BLaER1 (cell line): ENCODE measurements at regions not wholly inside any gene's neighbourhood (a gene's known extent, or its start where the extent isn't known, plus 50 kb on each side); places are given as distances from the start of the nearest gene placed in this dataset.
A peak's percentile ranks its signal among the peaks of the same experiment; 100 is the strongest.

Experiments
- H3K27ac ChIP-seq: shearing (Covaris generic); formaldehyde crosslinking; 2 replicates; pipeline ENCODE4 v1.8.1; 2022
- H3K27me3 ChIP-seq: shearing (Covaris generic); formaldehyde crosslinking; 2 replicates; pipeline ENCODE4 v1.8.1; 2022
- H3K36me3 ChIP-seq: shearing (Covaris generic); formaldehyde crosslinking; 2 replicates; pipeline ENCODE4 v1.8.1; 2022
- H3K4me1 ChIP-seq: shearing (Covaris generic); formaldehyde crosslinking; 2 replicates; pipeline ENCODE4 v1.8.1; 2022
- H3K4me2 ChIP-seq: shearing (Covaris generic); formaldehyde crosslinking; 2 replicates; pipeline ENCODE4 v1.8.1; 2022
- H3K4me3 ChIP-seq: shearing (Covaris generic); formaldehyde crosslinking; 2 replicates; pipeline ENCODE4 v1.8.1; 2022
- H3K9ac ChIP-seq: shearing (Covaris generic); formaldehyde crosslinking; 2 replicates; pipeline ENCODE4 v1.8.1; 2022
- H3K9me3 ChIP-seq: shearing (Covaris generic); formaldehyde crosslinking; 2 replicates; pipeline ENCODE4 v1.8.1; 2022
- H4K20me1 ChIP-seq: shearing (Covaris generic); formaldehyde crosslinking; 2 replicates; pipeline ENCODE4 v1.8.1; 2022
- Cebpa-rat ChIP-seq: shearing (Covaris generic); IDR thresholded peaks from 2 replicates; pipeline ENCODE4 v1.8.1; 2022

DNA sequence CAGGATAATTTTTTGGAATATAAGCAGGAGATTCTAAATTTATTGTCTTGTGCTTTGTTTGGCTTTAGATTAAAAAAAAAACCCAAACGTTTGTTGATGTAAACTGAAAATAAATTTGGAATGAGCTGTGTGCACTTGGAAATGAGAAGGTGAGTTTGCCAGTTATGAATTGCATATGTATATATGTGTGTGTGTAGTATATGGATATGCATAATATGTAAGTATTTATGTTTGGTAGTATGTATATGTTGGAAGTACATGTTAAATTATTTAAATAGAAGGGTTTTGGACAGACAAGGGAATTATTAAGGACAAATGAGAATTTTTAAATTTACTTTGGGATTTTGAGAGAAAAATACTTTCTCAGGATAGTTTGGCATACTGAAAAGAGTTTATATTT lies 265.8 kb upstream of the CNTN3 start:
- H3K27ac ChIP-seq: no peak overlapping the region
- TF ChIP-seq Cebpa-rat: no peak
- no peak overlapping the region for H3K4me3 ChIP-seq
- H3K4me2 ChIP-seq: no peak overlapping the region
- H3K36me3 ChIP-seq: no peaks in the 10 kb centered on the region
- no peaks in the 10 kb centered on the region for H3K4me1 ChIP-seq
- H3K9ac ChIP-seq: no peak overlapping the region
- H4K20me1 ChIP-seq: no peaks in the 10 kb centered on the region
- H3K9me3 ChIP-seq: no peaks in the 10 kb centered on the region
- no peaks in the 10 kb centered on the region for H3K27me3 ChIP-seq

DNA sequence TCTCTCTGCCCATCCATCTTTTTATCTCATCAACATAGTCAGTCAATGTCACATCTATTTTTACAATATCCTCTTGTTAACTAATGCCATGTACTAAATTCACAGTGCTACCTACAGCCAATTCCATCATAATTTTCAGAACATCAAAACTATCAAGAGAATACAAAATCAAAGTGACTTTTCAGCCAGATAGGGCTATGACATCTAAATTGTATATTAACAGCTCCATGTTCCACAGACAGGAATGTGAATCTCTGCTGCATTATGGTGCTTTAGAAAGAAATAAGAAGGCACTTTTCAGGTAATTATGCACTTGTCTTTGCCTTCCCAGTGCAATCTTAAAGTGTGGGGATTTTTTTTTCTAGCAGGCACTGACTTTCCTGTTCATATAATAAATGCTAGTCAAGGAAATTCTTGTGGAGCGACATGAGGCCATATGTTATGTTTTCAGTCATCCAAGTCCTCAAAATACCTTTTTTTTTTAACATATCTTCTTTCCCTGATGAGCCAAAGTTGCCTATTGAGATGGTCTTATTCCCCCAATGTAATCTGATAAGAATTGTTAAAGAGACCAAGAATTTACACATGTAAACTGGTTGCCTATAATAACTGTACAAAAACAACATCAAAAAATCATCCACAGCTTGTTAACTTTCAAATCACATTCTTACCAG lies 252.0 kb upstream of the CNTN3 start:
- H3K27ac ChIP-seq: no peak overlapping the region
- no peaks in the 10 kb centered on the region for H3K4me1 ChIP-seq
- no peaks in the 10 kb centered on the region for H3K36me3 ChIP-seq
- no peak overlapping the region for H3K4me3 ChIP-seq
- H3K4me2 ChIP-seq: no peak overlapping the region
- no peak for TF ChIP-seq Cebpa-rat
- no peaks in the 10 kb centered on the region for H3K27me3 ChIP-seq
- H3K9me3 ChIP-seq: no peaks in the 10 kb centered on the region
- H4K20me1 ChIP-seq: no peaks in the 10 kb centered on the region
- no peak overlapping the region for H3K9ac ChIP-seq

DNA sequence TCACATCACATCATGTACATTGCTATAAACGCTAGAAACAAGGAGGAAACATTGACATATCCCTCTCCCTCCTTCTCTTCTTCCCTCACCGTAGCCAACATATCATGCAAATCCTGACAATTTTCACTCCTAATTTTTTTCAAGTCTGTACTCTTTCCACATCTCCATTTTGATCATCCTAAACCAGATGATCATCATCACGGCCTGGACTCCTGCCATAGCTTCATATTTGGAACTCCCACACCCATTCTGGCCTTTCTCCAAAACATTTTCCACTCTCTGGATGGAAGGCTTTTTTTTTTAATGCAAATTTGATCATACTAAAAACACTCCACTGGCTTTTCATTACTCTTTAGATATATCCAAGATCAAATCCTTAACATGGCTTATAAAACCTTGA lies 248.0 kb upstream of the CNTN3 start:
- Histone ChIP-seq H3K9ac (no peak overlapping the region), H4K20me1 (no peaks in the 10 kb centered on the region), H3K4me3 (no peak overlapping the region), H3K27ac (no peak overlapping the region), H3K4me2 (no peak overlapping the region), H3K4me1 (no peaks in the 10 kb centered on the region), H3K9me3 (no peaks in the 10 kb centered on the region), H3K27me3 (no peaks in the 10 kb centered on the region), H3K36me3 (no peaks in the 10 kb centered on the region)
- TF ChIP-seq Cebpa-rat: no peak

DNA sequence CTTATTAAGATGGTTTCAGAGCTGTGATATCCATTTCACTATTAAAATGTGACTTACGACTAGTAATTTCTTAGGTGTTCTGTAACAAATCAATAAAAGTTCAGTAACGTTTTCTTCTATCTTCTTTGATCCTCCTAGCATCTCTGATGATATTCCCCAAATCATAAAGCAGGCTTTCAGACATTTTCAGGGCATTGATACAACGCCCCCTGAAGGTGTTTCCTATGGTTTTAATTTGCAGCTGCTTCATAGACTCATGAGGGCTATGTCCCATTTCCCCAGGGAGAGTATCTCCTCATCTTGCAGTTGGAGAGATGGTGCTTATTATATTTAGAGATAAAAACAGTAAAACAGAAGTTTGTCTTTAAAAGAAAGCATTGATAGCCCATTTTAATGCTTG lies 246.8 kb upstream of the CNTN3 start:
- Histone ChIP-seq H3K9me3 (no peaks in the 10 kb centered on the region), H3K4me2 (no peak overlapping the region), H3K4me1 (no peaks in the 10 kb centered on the region)

DNA sequence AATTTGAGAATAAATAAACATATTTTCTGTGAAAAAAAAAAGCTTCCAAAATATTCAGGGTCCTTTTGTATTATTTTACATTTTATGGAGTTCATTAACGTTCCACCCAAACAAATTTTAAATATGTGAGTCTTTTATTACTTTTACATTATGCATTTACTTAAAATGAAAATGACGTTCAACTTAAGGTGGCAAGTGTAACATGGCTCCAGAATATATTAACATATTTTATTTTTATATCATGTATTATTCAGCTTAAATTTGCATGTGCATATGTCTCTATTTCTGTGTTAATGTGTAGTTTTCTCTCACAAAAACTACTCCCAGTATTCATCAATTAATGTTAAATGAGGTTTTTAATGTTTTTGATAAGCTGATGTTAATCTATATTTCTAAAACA lies 243.6 kb upstream of the CNTN3 start:
- no peaks in the 10 kb centered on the region for H4K20me1 ChIP-seq
- no peaks in the 10 kb centered on the region for H3K36me3 ChIP-seq
- H3K9ac ChIP-seq: no peak overlapping the region
- H3K27me3 ChIP-seq: no peaks in the 10 kb centered on the region
- no peaks in the 10 kb centered on the region for H3K9me3 ChIP-seq
- no peak overlapping the region for H3K27ac ChIP-seq
- H3K4me2 ChIP-seq: no peak overlapping the region
- no peak overlapping the region for H3K4me3 ChIP-seq
- TF ChIP-seq Cebpa-rat: no peak
- no peaks in the 10 kb centered on the region for H3K4me1 ChIP-seq

More for the DNA sequence above, 246.8 kb upstream of the CNTN3 start:
- Histone ChIP-seq H3K27ac (no peak overlapping the region), H3K27me3 (no peaks in the 10 kb centered on the region), H3K4me3 (no peak overlapping the region), H3K36me3 (no peaks in the 10 kb centered on the region), H3K9ac (no peak overlapping the region), H4K20me1 (no peaks in the 10 kb centered on the region)
- TF ChIP-seq Cebpa-rat: no peak

DNA sequence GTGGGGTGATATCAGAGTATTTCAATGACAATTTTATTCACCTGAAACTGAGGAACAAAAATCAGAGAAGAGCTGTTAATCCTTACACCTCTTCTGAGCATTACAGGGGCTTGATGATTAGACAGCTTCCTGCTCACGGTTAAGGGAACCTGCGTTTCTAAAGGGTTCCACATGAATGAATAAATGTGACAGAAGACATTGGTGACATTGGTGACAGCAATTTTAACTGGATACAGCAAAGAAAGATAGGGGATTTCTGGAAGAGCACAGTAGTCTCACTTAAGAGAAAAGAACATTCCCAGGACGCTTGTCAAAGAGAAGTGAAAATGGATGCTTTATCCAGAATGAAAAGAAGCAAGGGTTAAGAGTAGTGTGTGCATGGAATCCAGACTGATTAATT lies 235.9 kb upstream of the CNTN3 start:
- Histone ChIP-seq H3K27ac (no peak overlapping the region), H3K4me3 (no peak overlapping the region), H3K36me3 (no peaks in the 10 kb centered on the region), H4K20me1 (no peaks in the 10 kb centered on the region), H3K9me3 (no peaks in the 10 kb centered on the region), H3K27me3 (no peaks in the 10 kb centered on the region), H3K9ac (no peak overlapping the region), H3K4me1 (peaks cover 15% of the 10 kb centered on the region), H3K4me2 (peak overlapping the region; percentile 66)
- TF ChIP-seq Cebpa-rat: no peak

DNA sequence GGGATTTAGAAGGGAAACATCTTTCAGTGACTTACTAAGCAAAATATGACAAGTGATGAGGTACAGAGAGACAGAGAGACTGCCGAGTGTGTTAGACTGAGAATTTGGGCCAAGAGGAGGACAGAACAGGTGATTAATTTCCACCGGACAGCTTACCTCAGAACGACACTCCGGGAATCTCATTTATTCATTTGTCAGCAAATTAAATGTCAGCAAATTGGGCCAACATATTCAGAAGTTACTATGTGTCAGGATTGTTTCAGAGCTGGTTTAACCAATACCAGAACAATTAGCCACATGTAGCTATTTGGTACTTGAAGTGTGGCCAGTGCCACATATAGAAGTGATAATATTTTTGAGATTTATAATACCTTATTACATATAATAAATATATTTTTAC lies 232.6 kb upstream of the CNTN3 start:
- Histone ChIP-seq H3K9me3 (no peaks in the 10 kb centered on the region), H3K4me2 (no peak overlapping the region), H3K4me1 (peaks cover 17% of the 10 kb centered on the region), H3K4me3 (no peak overlapping the region), H3K9ac (no peak overlapping the region), H4K20me1 (no peaks in the 10 kb centered on the region), H3K27ac (no peak overlapping the region), H3K27me3 (no peaks in the 10 kb centered on the region), H3K36me3 (no peaks in the 10 kb centered on the region)
- no peak for TF ChIP-seq Cebpa-rat

DNA sequence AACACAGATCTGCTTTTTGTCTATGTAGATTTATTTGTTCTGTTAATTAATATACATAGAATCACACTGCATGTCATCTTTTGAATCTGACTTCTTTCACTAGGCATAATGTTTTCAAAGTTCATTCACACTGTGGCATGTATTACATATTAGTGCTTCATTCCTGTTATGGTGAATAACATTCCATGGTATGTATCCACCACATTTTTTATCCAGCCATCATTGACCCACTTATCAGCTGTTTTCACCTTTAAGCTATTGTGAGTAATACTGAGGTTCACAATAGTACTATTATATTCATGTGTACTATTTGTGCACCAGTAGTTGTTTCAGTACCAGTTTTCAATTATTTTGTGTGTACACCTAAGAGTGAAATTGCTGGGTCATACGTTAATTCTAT lies 230.6 kb upstream of the CNTN3 start:
- Histone ChIP-seq H3K27me3 (no peaks in the 10 kb centered on the region), H3K9me3 (no peaks in the 10 kb centered on the region), H3K4me2 (no peak overlapping the region), H3K9ac (no peak overlapping the region), H3K36me3 (no peaks in the 10 kb centered on the region), H3K27ac (no peak overlapping the region), H4K20me1 (no peaks in the 10 kb centered on the region), H3K4me3 (no peak overlapping the region), H3K4me1 (peaks cover 15% of the 10 kb centered on the region)
- TF ChIP-seq Cebpa-rat: no peak

DNA sequence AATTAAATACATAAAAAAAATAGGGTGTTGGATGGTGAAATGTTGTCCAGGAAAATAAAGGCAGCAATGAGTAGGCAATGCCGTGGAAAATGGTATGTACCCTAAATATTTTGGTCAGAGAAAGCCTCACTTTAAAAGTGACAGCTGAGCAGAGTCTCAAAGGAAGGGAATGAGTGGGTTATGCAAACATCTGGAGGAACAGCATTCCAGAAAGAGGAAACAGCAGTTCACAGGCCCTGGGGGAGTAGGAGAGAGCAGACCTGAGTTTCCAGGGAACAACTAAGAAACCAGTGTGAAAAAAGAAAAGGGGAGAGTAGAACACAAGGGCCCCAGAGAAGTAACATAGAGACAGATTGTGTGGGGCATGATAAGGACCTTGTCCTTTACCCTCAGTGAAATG lies 230.0 kb upstream of the CNTN3 start:
- H3K9ac ChIP-seq: no peak overlapping the region
- no peaks in the 10 kb centered on the region for H3K27me3 ChIP-seq
- no peak overlapping the region for H3K4me2 ChIP-seq
- no peak overlapping the region for H3K4me3 ChIP-seq
- no peaks in the 10 kb centered on the region for H3K9me3 ChIP-seq
- no peaks in the 10 kb centered on the region for H3K36me3 ChIP-seq
- H3K27ac ChIP-seq: no peak overlapping the region
- peaks cover 9% of the 10 kb centered on the region for H3K4me1 ChIP-seq
- no peak for TF ChIP-seq Cebpa-rat
- H4K20me1 ChIP-seq: no peaks in the 10 kb centered on the region

DNA sequence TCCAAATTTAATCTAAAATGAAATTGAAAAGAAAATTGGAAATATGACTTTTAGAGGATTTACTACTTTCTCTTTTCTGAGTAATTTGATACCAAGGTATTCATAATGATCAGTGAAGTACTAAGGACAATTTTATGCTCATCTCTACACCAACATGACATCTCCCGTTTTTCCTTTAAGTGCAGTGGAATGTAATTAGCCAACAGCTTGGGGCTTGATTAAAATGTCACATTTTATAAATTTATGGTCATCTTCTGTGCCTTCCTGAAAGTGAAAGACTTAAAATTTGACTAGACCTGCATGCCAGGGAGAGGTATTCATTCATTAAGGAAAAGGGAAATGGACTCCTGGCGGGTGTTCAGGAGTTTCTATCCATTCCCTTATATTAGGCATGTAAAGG lies 228.2 kb upstream of the CNTN3 start:
- Histone ChIP-seq H3K4me2 (no peak overlapping the region), H3K27ac (no peak overlapping the region), H3K9ac (no peak overlapping the region), H3K9me3 (no peaks in the 10 kb centered on the region), H3K4me3 (no peak overlapping the region), H3K4me1 (peaks cover 5% of the 10 kb centered on the region; the same call in 1 of the 2 replicates), H3K36me3 (no peaks in the 10 kb centered on the region), H4K20me1 (no peaks in the 10 kb centered on the region), H3K27me3 (no peaks in the 10 kb centered on the region)
- TF ChIP-seq Cebpa-rat: no peak

DNA sequence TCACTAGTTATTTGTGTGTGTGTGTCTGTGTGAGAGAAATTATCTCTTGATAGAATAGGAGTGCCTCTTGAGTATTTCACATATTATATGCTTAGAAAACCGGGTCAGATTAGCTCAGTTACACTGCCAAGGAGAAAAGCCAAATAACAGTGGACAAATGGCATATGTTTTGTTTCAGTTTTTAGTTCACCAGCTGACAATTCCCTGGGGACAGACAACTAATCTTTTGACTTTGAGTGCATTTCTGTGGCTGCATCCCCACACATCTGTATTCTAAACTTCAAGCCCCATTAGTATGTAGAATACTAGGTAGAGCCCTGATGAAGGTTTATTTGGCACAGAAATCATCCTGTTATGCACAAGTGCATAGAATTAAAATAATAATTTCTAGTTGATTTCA lies 227.7 kb upstream of the CNTN3 start:
- Histone ChIP-seq H3K27me3 (no peaks in the 10 kb centered on the region), H3K4me3 (no peak overlapping the region), H3K36me3 (no peaks in the 10 kb centered on the region), H3K4me1 (peaks cover 5% of the 10 kb centered on the region; the same call in 1 of the 2 replicates), H3K27ac (no peak overlapping the region), H4K20me1 (no peaks in the 10 kb centered on the region), H3K4me2 (peak overlapping the region; percentile 6; the same call in 1 of the 2 replicates), H3K9ac (no peak overlapping the region), H3K9me3 (no peaks in the 10 kb centered on the region)
- no peak for TF ChIP-seq Cebpa-rat
